ENCODE measurements at regions not wholly inside any gene's neighbourhood (a gene's known extent, or its start where the extent isn't known, plus 50 kb on each side); places are given as distances from the start of the nearest gene placed in this dataset.

DNA sequence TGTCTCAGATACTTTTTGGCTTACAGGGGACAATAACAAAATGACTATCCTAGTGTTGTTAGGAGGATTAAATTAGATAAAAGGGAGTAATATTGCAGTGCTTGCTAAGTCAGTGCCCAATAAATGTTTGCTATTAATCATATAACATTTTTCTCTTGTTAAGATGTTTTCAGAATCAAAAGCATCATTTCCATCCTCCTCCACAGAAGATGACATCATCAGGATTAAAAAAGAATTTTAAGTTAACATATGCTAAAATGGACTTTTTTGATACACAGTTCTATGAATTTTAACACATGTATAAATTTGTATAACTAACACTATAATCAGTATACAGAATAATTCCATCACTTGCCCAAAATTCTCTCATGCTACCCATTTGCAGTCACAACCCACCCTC, 492.6 kb downstream of the GRIN2A start:
- TF ChIP-seq, protein P1, sequence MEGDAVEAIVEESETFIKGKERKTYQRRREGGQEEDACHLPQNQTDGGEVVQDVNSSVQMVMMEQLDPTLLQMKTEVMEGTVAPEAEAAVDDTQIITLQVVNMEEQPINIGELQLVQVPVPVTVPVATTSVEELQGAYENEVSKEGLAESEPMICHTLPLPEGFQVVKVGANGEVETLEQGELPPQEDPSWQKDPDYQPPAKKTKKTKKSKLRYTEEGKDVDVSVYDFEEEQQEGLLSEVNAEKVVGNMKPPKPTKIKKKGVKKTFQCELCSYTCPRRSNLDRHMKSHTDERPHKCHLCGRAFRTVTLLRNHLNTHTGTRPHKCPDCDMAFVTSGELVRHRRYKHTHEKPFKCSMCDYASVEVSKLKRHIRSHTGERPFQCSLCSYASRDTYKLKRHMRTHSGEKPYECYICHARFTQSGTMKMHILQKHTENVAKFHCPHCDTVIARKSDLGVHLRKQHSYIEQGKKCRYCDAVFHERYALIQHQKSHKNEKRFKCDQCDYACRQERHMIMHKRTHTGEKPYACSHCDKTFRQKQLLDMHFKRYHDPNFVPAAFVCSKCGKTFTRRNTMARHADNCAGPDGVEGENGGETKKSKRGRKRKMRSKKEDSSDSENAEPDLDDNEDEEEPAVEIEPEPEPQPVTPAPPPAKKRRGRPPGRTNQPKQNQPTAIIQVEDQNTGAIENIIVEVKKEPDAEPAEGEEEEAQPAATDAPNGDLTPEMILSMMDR (IDR thresholded peaks at IDR 0.05): no peak
- no peak for TF ChIP-seq POLR2A (IDR thresholded peaks at IDR 0.05; ENCODE audit: low read depth)
